Testis (tissue), 2 donors: ENCODE measurements at regions not wholly inside any gene's neighbourhood (a gene's known extent, or its start where the extent isn't known, plus 50 kb on each side); places are given as distances from the start of the nearest gene placed in this dataset.

Experiments
- CTCF ChIP-seq, 3 experiments: fragments of 450-650 bp in 2 of 3; fragments of 200-600 bp in 1 of 3; sonication (generic) in 1 of 3; IDR thresholded peaks; one replicate each; pipeline ENCODE4 v1.5.1; 2016 to 2019; ENCODE audit warnings: antibody characterized with exemption in 3 of 3, mild to moderate bottlenecking in 2 of 3, moderate library complexity in 1 of 3
- POLR2A ChIP-seq: fragments of 450-650 bp; IDR thresholded peaks from one replicate; pipeline ENCODE4 v1.6.1; 2017; ENCODE audit warnings: antibody characterized with exemption, mild to moderate bottlenecking, moderate library complexity

- no peak for TF ChIP-seq POLR2A
- TF ChIP-seq CTCF (IDR thresholded peaks at IDR 0.05), result no peak
Observed at GRCh38 chrX:99705701-99706100, 704.4 kb downstream of the PCDH19 start.
